Renal cortex interstitium (tissue), 11 donors: ENCODE measurements at regions not wholly inside any gene's neighbourhood (a gene's known extent, or its start where the extent isn't known, plus 50 kb on each side); places are given as distances from the start of the nearest gene placed in this dataset.
"Not testable (repeated sequence)": the region's sequence is repeated elsewhere in the genome, so short reads cannot be mapped to it uniquely, and the experiment has no call there.

Experiments
- DNase-seq, 11 donors: peaks; one replicate each; pipeline ENCODE4 v3.0.0-alpha.2; 2013; ENCODE audit warnings: low read depth in 9 of 11, low spot score in 4 of 11; ENCODE audit errors: extremely low read depth in 1 of 11

DNA sequence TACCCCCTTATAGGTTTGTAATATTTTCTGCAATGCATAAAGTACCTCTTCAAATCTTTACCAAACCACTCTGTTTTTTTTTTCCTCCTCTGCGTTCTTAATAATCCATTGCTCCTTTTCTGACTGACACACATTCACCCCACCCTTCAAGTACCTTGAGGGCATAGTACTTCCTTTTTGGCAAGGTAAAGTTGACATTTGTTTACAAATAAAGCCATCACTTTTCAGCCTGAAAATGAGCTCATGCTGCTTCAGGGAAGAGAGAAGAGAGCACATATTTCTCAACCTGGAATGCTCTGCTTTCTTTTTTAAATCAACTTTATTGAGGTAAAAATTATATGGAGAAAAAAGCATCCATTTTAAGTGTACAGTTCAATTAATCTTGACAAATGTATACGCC, 113.9 kb downstream of the AGTR2 start:
- no peak for DNase-seq

DNA sequence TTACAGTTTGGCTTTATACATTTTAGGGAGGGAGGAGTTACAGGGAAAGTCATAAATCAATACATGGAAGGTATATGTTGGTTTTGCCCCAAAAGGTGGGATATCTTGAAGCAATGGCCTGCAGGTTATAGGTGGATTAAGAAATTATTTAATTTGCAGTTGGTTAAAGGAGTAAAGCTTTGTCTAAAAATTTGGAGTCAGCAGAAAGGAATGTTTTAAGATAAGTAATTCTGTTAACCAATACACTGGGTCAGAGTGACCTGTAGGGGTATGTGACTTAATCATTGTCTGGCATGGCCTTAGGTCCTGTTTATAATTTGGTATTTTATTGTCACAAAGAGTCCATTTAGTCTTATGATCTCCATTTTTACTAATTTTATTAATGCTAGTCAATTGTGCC, 115.0 kb downstream of the AGTR2 start:
- DNase-seq, result no peak

DNA sequence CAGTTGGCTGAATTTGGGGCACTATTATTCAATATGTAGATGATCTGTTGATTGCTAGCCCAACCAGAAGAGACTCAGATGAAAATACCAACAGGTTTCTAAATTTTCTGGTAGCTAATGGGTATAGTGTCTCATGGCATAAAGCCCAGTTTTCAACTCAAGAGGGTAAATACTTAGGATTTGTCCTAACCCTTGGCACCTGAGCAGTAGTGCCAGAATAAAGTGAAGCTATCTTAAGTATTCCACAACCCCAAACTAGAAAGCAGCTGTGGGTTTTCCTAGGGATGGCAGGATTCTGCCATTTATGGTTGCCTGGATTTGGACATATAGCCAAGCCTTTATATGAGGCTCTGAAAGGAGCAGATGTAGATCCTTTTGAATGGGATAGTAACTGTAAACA, 119.0 kb downstream of the AGTR2 start:
- no peak for DNase-seq

DNA sequence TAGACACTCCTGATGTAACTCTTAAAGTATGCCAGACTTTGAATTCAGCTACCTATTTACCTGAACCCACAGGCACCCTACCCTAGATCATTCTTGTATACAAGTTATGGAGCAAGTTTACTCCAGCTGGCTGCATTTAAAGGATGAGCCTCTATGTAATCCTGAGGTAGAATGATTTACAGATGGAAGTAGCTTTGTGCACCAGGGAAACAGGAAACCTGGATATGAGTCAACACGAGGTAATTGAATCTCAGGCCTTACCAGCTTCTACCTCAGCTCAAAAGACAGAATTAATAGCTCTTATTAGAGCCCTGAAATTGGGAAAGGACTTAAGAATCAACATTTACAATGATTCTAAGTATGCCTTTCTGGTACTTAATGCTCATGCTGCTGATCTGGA, 119.8 kb downstream of the AGTR2 start:
- DNase-seq, result no peak

DNA sequence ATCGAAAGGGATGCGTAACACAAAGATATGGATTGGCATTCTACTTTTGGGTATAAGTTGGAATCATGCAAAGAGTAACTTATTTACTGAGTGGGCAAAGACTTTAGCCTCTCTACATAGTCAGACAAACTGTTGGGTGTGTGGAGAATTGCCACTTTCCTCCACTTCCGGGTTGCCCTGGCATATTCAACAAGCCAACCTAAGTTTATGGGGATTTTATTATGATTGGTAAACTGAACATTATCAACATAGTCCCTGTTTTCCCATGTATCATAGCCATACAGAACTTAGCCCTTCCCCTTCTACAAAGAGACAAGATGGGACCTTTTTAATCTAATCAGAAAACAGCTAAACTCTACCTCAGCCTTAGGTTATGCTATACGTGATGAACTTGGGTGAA, 121.6 kb downstream of the AGTR2 start:
- no peak for DNase-seq

DNA sequence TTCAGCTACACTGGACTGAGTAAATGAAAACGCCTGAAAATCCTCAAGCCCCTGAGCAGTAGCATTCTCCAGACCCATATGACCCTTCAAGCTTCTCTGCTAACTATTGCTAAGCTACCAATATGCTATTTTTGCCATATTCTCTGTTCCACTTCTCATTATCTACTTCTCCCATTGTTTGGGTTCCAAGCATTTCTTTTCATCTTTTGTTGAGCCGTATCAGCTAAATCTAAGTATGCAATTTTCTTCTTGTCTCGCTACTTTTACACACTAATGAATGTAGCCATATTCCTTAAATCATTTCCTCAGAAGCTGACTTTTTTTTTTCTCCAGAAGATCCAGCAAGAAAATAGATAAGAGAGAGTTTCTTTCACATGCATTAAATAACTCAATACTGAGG, 128.4 kb downstream of the AGTR2 start:
- no peak for DNase-seq

DNA sequence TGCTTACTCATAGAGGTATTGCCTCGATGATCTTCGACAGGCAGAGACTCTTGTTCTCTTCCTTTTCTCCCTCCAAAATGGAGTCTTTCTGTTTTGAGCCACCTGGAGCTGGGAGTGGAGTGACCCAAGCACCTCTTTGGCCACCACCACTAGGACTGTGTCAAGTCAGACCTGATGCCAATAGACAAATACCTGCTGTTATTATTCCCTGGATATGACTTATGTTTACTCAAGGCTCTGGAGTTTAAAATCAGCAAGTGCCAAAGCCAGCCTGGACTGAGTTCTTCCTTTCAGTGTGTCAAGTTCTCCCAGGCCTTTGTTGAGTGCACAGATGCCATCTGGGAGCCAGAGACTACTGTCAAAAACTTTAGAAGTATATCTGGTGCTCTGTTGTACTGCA, 130.2 kb upstream of the SLC6A14 start:
- no peak for DNase-seq

DNA sequence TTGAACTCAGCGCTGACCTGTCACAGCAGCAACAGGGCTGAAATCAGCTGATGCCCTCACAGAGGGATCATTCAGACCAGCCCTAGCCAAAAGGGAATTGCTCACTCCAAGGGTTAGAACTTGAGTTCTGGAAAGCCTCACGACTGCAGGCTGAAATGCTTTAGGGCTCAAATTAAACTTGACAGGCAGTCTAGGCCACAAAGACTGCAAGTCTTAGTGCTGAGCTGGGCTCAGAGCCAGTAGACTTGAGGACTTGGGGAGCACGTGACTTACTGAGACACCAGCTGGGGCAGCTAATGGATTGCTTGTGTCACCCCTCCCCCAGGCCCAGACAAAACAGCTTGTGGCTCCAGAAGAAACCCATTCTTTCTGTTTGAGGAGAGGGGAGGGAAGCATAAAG, 119.0 kb upstream of the SLC6A14 start:
- peak; percentile 27 to 79 (median 64) for DNase-seq

DNA sequence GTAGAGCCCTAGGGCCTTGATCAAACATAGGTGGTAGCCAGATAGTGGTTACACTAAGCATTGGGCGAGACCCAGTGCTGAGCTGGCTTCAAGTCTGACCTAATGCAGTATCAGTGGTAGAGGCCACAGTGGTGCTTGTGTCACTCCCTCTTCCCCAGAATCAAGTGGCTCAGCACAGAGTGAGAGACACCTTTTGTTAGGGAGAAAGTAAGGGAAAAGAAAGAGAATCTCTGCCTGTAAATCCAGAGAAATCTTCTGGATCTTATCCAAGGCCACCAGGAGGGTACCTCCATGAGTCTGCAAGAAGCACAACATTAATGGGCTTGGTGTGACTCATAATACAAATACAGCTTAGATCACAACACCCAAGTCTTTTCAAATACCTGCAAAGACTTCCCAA, 117.7 kb upstream of the SLC6A14 start:
- DNase-seq, result no peak

DNA sequence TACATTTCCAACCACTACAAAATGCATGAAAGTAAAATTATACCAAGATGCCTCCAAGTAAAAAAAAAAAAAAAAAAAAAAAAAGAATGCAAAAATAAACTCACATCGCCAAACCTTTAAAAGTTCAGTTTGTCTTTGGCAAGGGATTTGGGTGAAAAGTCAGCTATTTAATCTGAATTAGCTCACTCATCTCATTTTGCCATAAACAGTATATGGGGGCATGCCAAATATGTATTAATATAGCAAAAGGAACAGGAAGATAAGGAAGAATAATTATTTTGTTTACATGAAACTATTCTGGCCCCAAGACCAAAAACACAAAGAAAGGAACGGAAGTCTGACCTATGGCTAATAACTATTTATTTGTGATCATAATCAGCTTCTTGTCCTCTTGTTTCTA, 114.7 kb upstream of the SLC6A14 start:
- DNase-seq, result peak in 3 of 11 donors; percentile 4 to 21 (median 11)

DNA sequence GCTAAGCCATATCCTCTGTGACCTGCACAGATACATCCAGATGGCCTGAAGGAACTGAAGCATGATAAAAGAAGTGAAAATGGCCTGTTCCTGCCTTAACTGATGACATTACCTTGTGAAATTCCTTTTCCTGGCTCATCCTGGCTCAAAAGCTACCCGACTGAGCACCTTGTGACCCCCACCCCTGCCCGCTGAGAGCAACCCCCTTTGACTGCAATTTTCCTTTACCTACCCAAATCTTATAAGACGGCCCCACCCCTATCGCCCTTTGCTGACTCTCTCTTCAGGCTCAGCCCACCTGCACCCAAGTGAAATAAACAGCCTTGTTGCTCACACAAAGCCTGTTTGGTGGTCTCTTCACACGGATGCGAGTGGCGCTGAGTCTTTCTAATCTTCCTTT, 104.4 kb upstream of the SLC6A14 start:
- not testable (repeated sequence) for DNase-seq

DNA sequence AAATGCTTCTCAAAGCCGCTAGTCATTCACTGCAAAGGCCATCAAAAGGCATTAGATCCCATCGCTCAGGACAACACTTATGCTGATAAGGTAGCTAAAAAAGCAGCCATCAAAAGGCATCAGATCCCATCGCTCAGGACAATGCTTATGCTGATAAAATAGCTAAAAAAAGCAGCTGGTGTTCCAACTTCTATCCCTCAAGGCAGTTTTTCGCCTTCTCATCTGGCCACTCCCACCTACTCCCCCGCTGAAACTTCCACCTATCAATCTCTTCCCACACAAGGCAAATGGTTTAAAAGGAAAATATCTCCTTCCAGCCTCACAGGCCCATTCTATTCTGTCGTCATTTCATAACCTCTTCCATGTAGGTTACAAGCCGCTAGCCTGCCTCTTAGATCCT, 101.6 kb upstream of the SLC6A14 start:
- DNase-seq, result not testable (repeated sequence)

DNA sequence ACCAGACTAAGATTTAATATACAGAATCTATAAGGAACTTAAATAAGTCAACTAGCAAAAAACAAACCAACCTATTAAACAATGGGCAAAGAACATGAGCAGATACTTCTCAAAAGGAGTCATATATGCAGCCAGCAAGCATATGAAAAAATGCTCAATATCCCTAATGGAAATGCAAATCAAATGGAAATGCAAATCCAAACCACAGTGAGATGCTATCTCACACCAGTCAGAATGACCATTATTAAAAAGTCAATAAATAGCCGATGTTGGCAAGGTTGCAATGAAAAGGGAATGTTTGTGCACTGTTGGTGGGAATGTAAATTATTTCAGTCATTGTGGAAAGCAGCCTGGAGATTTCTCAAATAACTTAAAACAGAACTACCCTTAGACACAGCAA, 97.0 kb upstream of the SLC6A14 start:
- no peak for DNase-seq

DNA sequence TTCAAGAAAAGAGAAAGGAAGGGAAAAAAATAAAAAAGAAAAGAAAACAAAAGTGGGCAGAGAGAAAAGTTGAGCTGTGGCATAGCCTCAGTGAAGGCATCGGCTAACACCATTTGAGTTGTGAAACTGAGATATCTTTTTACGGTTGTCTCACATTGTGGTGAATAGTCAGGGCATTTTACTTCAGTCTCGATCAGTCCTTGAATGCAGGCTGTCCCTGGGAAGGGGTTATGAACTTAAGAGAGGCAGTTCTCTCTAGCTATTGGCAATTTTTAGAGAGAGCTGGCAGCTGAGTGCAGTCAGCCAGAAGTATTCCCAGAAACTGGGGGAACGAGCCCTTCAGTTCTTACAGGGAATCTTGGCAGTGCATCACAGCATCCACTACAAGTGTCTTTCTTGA, 93.5 kb upstream of the SLC6A14 start:
- no peak for DNase-seq

DNA sequence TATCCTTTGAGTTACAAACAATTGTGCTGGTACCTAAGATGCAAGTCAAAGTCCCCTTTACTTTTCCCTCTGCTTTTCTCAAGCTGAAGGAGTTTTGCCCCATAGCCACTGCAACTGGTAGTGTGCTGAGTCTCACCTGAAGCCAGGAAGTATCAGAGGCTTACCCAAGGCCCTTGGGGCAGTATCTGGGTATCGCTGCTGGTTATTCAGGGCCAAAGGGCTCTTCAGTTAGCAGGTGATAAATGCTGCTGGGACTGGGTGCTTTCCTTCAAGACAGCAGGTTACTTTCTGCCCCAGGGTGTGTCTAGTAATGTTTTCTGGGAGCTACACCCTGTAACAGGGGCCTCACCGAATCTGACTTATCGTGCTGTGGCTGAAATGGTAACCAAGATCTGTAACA, 90.4 kb upstream of the SLC6A14 start:
- DNase-seq, result no peak

DNA sequence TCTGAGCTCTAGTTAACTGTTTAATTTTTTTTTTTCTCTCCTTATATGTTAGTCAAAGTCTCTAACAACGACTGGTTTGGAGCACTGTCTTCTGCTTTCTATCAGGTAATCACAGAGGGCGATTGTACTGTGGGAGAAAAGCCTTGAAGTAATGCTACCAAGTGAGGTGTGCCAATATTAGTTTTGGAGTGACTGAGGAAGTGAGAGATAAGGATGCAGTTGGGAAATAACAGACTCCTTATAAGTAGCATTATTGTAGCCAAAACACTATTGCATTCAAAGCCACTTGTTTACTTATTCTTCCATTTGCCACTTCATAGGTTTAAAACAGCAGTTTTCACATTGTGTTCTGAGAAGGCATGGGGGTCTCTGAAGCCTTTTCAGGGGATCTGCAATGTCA, 79.1 kb upstream of the SLC6A14 start:
- DNase-seq, result no peak

DNA sequence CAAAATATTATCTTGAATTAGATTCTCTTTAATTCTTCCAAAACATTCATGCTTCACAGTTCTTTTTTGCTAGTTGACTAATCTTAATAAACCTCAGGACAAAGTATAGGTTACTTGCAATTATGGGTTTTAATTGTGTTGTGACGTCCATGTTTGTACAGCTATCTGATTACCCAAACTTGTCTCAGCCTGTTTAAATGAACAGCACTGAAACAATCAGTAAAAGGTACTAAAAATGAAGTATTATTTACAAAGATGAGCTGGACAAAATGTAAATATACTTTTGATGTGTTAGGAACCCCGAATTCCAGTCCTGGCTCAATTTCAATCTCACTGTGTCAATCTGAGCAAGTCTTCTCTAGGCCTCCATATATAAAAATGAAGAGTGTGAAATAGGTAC, 57.4 kb upstream of the SLC6A14 start:
- DNase-seq, result no peak

DNA sequence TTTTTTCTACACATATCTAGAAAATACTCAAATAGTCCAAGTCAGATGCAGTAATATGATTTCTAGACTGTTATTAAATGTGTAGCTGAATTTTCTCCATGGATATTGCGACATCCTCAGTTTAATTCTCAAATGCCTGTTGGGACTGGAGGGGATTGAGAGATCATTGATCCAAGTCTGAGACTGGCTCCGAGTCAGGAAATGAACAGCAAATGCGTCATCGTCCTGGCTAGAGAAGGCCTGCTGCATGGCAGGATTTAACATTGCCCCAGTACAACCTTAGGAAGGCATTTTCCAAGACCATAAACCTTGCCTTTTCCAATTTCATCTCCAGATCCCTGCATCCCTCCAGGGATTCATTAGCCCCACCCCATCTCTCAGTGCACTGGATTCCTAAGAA, 56.6 kb upstream of the SLC6A14 start:
- DNase-seq, result no peak

DNA sequence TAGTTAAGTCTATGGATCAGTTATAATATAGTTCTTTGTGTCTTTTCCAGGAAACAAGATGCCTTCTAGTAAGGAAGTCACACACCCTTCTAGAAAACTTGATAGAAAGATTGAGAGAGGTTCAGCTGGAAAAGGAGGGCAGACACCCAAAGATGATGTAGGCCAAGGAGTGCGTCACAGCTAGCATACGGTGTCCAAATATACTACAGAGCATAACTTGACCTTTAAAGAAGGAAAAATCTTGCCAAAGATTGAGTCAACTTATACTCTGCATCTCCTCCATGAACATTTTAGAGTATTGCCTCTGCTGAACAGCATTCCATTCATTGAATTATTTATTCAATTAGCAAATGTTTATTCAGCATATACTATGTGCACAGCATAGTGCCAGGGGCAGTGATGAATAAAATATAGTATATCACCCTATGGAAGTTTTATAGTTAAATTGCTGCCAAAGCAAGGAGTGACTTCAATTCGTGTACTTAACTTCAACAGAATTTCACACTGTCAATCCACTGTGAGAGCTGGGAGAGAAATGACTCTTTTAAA, 51.9 kb upstream of the SLC6A14 start:
- DNase-seq, result no peak
